ENCODE measurements at regions not wholly inside any gene's neighbourhood (a gene's known extent, or its start where the extent isn't known, plus 50 kb on each side); places are given as distances from the start of the nearest gene placed in this dataset.

DNA sequence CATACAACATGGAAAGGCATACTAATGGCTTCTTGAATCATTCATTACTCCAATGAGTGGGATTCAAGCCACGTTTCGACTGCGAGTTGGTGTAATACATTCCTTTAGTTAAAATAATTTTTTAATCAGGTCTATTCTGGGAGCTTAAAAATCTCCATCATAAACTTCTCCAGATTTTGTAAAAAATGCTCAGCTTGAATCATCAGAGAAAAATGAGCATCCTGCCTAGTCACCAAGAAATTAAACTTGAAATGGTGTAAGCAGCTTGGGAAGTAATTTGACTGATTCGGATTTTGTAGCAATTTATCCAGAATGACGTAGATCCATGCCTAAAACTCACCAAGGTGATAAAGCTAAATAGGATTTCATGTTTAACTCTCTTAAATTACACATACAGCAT lies 165.7 kb downstream of the SLCO4C1 start:
- TF ChIP-seq, protein P1, sequence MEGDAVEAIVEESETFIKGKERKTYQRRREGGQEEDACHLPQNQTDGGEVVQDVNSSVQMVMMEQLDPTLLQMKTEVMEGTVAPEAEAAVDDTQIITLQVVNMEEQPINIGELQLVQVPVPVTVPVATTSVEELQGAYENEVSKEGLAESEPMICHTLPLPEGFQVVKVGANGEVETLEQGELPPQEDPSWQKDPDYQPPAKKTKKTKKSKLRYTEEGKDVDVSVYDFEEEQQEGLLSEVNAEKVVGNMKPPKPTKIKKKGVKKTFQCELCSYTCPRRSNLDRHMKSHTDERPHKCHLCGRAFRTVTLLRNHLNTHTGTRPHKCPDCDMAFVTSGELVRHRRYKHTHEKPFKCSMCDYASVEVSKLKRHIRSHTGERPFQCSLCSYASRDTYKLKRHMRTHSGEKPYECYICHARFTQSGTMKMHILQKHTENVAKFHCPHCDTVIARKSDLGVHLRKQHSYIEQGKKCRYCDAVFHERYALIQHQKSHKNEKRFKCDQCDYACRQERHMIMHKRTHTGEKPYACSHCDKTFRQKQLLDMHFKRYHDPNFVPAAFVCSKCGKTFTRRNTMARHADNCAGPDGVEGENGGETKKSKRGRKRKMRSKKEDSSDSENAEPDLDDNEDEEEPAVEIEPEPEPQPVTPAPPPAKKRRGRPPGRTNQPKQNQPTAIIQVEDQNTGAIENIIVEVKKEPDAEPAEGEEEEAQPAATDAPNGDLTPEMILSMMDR (IDR thresholded peaks at IDR 0.05; ENCODE audit: unreplicated experiment) = no peak
- no peaks in the 10 kb centered on the region for H3K27me3 Mint-ChIP-seq (ENCODE audit: low read depth)
- H3K27ac Mint-ChIP-seq = no peak overlapping the region
- H3K9me3 Mint-ChIP-seq = no peaks in the 10 kb centered on the region
- no peaks in the 10 kb centered on the region for H3K4me1 Mint-ChIP-seq
- no peaks in the 10 kb centered on the region for H3K36me3 Mint-ChIP-seq
- H3K4me3 Mint-ChIP-seq = no peak overlapping the region
- DNase-seq (ENCODE audit: low spot score in 2 of 2, unreplicated experiment in 2 of 2) = no peak

DNA sequence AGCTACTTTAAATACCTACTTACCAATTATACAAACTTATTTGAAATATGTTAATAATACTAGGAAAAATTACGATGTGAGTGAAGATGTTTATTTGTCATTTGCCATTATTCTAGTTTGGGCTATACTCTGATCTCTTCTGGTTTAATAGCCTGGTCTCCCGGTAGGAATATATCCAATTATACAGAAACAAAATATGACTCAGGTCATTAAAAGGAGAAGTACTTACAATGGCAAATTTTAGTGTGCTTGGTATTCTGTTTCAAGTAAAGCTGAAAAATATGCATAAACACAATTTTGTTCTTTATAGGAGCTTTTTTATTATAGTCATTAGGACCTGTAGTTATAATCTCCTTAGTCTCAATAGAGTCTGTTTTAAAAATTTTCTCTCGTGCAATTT lies 176.8 kb downstream of the SLCO4C1 start:
- no peaks in the 10 kb centered on the region for H3K36me3 Mint-ChIP-seq
- H3K27me3 Mint-ChIP-seq (ENCODE audit: low read depth) = no peaks in the 10 kb centered on the region
- no peak overlapping the region for H3K4me3 Mint-ChIP-seq
- TF ChIP-seq, protein P1 (IDR thresholded peaks at IDR 0.05; ENCODE audit: unreplicated experiment) = no peak
- DNase-seq (ENCODE audit: low spot score in 2 of 2, unreplicated experiment in 2 of 2) = no peak
- H3K9me3 Mint-ChIP-seq = no peaks in the 10 kb centered on the region
- peaks cover 6% of the 10 kb centered on the region for H3K4me1 Mint-ChIP-seq
- no peak overlapping the region for H3K27ac Mint-ChIP-seq

DNA sequence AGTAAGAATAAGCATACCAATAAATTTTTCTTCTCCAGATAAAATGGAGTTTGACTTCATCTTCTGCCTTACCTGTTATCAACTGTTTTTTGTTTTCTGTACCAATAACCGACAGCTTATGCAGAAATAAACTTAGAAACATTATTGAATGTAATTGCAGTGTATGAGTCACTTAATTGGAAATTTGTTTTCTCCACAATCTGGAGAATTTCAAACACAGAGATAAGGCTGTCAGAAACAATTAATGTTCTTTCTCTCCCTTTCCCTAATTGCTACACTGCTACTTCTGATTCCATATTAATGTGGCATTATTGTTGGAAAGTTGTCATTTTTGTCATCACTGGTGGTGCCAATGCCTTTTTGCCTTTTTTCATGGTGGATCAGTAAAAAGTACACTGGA lies 180.3 kb downstream of the SLCO4C1 start:
- Mint-ChIP-seq H3K4me3 (no peak overlapping the region), H3K36me3 (no peaks in the 10 kb centered on the region), H3K27ac (no peak overlapping the region), H3K4me1 (peaks cover 6% of the 10 kb centered on the region), H3K27me3 (ENCODE audit: low read depth) (peaks cover 2% of the 10 kb centered on the region), H3K9me3 (no peaks in the 10 kb centered on the region)
- TF ChIP-seq, protein P1 (IDR thresholded peaks at IDR 0.05; ENCODE audit: unreplicated experiment) = no peak
- no peak for DNase-seq (ENCODE audit: low spot score in 2 of 2, unreplicated experiment in 2 of 2)

DNA sequence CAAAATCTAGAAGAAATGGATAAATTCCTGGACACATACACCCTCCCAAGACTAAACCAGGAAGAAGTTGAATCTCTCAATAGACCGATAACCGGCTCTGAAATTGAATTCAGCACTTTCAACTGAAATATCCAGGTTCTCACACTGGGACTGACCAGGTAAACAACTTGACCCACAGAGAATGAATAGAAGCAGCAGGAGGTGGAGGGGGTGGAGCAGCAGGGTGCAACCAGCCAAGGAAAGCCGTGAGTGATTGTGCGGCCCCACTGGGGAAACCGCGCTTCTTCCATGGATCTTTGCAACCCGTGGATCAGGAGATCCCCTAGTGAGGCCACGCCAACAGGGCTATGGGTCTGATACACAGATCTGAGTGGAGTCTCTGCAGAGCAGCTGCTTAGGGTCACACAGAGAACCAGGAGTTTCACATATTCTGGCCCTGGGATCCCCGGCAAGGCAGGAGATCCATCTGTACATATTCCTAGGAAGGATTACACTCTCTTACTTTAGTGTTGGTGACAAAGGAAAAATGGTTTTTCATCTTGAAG lies 181.5 kb downstream of the SLCO4C1 start:
- Mint-ChIP-seq H3K9me3 (no peaks in the 10 kb centered on the region), H3K4me3 (no peak overlapping the region), H3K4me1 (peaks cover 6% of the 10 kb centered on the region), H3K27ac (no peak overlapping the region), H3K36me3 (no peaks in the 10 kb centered on the region), H3K27me3 (ENCODE audit: low read depth) (peaks cover 2% of the 10 kb centered on the region)
- no peak for DNase-seq (ENCODE audit: low spot score in 2 of 2, unreplicated experiment in 2 of 2)
- TF ChIP-seq, protein P1 (IDR thresholded peaks at IDR 0.05; ENCODE audit: unreplicated experiment) = no peak

DNA sequence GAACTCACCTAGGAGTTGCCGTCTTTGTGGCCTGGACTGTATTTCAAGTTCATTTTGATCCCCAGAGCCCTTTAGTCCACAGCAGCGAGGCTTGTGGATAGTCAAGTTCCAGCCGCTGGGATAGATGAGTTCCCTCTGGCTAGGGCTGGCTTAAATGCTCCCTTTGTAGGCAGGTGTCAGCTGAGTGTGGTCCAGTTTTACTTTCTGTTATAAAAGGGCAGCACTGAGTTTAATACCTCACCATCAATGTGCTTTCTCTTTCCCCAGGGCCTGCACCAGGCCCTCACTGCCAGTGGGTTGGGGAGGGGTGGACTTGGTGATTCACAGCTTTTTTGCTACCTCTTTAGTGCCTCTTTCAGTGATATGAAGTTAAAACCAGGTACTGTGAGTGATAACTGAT lies 188.2 kb downstream of the SLCO4C1 start:
- H3K4me3 Mint-ChIP-seq = no peak overlapping the region
- no peak overlapping the region for H3K27ac Mint-ChIP-seq
- DNase-seq (ENCODE audit: low spot score in 2 of 2, unreplicated experiment in 2 of 2) = no peak
- peaks cover 2% of the 10 kb centered on the region for H3K27me3 Mint-ChIP-seq (ENCODE audit: low read depth)
- peaks cover 4% of the 10 kb centered on the region for H3K4me1 Mint-ChIP-seq
- TF ChIP-seq, protein P1 (IDR thresholded peaks at IDR 0.05; ENCODE audit: unreplicated experiment) = no peak
- no peaks in the 10 kb centered on the region for H3K36me3 Mint-ChIP-seq
- H3K9me3 Mint-ChIP-seq = peaks cover 5% of the 10 kb centered on the region

DNA sequence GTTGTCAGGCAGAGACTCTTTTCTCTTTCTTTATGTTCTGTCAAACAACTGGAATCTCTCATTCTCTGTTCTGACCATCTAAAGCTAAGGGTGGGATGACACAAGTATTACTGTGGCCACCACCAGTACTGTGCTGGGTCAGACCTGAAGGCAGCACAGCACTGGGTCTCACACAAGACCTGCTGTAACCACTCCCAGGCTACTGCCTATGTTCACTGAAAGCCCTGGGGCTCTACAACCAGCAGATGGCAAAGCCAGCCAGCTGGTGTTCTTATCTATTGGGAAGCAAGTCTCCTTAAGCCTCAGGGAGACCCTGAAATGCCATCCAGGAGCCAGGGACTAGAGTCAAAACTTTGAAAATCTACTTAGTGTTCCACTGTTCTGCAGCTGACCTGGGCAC lies 189.5 kb downstream of the SLCO4C1 start:
- no peak overlapping the region for H3K27ac Mint-ChIP-seq
- no peak for DNase-seq (ENCODE audit: low spot score in 2 of 2, unreplicated experiment in 2 of 2)
- peaks cover 2% of the 10 kb centered on the region for H3K27me3 Mint-ChIP-seq (ENCODE audit: low read depth)
- TF ChIP-seq, protein P1 (IDR thresholded peaks at IDR 0.05; ENCODE audit: unreplicated experiment) = no peak
- no peak overlapping the region for H3K4me3 Mint-ChIP-seq
- peaks cover 5% of the 10 kb centered on the region for H3K9me3 Mint-ChIP-seq
- no peaks in the 10 kb centered on the region for H3K36me3 Mint-ChIP-seq
- H3K4me1 Mint-ChIP-seq = peaks cover 4% of the 10 kb centered on the region

All from mesothelial cell of epicardium (in vitro differentiated cells).